NOMO-1 treated with dmso at 0.1 percent for 144 hours (cell line): ENCODE measurements at regions not wholly inside any gene's neighbourhood (a gene's known extent, or its start where the extent isn't known, plus 50 kb on each side); places are given as distances from the start of the nearest gene placed in this dataset.

Experiments used
- DNase-seq: peaks from one replicate; lab custom pipeline; 2025; ENCODE audit not compliant: unreplicated experiment; lab: John Stamatoyannopoulos, UW

DNA sequence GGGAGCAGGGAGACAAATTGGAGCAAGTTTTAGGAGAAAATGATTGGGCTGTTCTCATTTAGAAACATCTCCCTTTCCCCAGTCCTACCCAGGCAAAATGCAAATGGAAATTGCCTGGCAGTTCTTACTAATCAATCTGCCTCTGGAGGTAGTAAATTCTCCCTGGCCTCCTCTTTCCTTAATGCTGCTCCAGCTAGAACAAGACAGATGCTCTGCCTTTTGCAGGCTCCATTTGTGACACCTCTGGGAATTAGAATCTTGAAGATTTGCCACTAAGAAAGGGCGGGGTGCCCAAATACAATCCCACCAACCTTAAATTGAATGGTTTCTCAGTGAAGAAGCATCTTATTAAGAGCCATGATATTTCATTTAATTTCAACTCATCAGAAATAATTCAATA, 377.7 kb upstream of the CDH11 start:
- no peak for DNase-seq

DNA sequence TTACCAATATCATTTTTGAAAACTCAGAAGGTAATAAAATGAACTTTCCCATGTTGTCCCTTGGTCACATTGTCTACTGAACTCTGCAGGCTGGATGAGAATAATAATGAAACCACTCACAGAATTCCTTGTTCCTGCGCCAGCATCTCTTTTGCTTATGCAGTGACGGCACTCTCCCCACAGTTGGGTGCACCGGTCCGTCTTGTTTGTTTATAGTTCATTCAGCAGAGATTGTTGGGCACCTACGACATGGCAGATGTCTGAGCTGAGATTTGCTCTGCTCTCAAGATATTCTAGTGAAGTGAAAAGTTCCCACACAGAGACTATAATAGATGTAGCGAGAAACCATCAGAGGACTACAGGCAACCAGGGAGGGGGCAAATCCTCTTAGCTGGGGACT, 375.7 kb upstream of the CDH11 start:
- no peak for DNase-seq

DNA sequence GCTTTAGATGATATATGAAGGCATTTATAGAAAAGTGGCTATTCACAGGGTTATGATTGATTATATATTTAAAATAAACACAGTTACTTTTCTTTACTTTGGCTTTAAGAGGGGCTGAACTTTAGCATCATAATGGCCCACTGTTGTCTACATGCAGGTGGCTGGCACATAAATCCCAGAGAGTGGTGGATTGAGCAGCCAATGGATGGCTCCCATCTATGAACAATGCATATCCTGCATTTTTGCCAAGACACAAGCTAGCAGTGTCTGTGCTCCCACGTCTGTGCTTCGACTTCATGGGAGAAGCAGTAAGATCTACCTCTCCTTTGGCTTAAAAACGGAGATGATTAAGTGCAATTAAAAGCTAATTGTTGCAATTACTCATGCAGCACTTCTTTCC, 373.2 kb upstream of the CDH11 start:
- no peak for DNase-seq

DNA sequence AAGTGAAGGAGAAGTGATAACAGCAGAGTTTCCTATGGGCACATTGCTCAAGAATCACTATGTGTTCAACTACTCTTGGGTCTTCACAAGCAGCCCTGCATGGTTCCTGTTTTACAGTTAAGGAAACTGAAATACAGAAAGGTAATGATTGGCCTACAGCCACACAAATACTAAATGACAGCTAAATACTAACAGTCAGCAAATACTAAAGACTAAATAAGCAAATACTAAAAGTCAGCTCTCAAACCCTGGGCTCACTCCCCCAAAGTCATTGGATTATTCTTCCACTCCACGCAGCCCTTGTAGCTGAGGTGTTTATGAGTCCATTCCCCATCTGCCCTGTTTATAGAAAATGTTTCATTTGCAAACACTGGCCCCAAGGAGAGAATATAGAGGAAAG, 372.7 kb upstream of the CDH11 start:
- peak; percentile 62 for DNase-seq

DNA sequence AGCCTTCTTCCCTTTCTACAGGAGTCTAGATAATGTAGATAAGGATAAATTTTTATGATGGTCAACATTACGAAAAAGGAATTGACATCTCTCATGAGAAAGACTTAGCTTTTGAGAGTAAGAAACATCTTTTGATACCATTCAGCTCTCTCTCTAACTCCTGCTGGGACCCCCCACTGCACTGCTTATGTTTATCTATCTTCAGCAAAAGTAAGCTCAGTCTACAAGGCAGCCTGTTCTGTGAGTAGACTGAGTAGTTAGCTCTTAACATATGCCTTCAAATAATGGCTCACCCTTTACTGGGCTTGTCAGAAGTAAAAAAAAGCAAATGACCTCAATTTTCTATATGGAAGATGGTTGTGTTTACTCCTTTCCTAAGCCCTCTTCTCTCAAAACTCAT, 372.2 kb upstream of the CDH11 start:
- DNase-seq = no peak

DNA sequence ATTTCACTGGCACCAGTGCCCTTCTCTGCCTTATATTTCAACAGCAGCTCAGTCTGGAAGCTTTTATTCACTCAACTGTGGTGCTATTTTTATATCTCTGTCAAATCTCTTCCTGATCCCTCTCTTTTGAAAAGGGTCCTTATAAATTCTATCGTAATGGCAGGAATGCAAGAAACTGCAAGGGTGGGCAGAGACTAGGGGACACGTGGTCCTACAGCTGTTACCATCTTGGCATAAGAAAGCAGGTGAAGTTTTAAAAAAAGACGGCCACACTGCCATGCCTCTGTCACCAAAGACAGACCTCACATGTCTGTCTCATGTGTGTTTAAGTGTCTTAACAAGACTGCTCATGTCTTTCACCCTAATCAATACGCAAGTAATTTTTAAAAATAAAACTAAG, 368.4 kb upstream of the CDH11 start:
- DNase-seq = no peak

DNA sequence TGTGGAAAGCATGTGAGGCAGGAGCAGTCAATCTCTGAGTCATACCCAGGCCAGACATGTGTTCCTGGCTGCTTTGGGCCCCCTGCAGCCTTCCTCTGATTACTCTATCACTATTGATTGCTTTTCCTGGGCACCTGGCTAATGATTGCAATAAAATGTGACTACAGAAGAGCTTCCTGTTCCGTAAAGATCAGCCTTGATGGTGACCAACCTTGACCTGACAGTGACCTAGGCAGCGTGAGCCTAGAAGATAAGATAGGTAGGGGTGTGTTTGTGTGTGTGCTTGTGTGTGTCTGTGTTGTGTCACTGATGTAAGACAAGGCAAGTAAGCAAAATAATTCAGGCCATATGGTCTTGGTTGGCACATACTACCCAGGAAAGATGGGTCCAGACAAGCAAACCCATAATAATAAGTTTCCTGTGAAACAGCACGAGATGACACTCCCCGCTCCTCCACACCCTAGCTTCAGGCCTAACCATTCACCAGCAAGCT, 367.7 kb upstream of the CDH11 start:
- no peak for DNase-seq

DNA sequence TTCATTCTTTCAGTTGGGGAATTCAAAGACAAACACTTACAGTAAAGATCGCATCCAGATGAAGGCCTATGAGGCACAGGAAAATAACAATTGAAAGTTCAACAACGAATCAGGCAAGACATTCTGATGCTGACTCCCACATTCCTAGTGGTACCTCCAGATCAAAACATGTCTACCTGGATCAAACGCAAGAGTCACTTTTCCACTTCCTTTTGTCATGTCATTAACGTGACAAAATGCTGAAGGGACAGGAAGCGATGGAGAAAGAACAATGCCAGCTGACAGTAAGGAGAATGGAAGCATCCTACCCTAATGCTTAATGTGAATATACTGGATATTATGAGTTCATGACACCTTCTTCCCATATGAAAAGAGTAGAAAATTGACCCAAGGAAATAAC, 365.4 kb upstream of the CDH11 start:
- DNase-seq = no peak

DNA sequence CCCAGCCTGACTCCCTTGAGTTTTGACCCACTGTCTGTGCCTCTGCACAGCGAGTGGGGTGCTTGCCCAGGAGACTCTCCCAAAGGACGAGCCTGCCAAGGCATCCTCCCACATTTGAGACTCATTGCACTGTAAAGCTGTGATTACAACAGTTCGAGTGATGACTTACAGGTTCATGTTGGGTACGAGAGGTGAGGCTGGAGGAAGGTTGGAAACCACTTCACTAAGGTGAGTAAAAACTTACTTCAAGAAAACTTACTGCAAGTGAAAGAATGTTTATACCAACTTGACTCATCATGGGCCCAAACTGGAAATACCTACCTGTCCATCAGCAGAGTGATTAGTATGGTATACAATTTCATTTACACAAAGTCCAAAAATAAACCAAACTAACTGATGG, 360.1 kb upstream of the CDH11 start:
- no peak for DNase-seq

DNA sequence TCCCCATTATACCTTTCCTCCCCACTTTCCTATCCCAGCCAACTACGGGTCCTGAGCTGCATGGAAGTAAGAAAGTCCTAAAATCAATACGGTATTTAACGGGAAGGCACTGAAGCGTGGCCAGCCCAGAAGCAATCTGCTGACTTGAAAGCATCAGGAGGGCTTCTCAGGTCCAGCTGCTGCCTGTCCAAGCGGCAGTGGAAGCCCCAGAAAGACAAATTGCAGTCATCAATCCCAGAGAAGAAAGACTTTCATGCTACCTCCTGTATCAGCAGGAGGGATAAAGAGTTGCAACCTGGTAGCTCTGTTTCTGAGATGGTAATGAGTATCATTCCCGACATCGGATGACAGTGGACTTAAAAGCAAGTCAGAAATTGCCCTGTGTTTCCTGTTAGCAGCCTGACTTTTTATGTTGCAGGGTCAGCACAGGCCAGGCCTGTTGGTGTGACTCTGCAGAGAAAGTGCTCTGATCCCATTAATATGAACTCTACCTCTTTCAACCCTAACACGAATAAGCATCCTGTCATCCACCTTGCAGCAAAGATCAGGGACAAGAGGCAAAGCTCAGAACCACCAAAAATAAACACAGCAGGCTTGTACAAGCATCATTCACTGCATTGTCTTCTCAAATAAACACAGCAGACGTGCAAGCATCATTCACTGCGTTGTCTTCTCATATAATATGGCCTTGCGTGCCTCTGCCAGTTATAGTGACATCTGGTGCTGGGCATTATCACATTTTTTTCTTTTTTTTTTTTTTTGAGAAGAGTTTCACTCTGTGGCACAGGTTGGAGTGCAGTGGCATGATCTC, 358.6 kb upstream of the CDH11 start:
- DNase-seq = no peak

DNA sequence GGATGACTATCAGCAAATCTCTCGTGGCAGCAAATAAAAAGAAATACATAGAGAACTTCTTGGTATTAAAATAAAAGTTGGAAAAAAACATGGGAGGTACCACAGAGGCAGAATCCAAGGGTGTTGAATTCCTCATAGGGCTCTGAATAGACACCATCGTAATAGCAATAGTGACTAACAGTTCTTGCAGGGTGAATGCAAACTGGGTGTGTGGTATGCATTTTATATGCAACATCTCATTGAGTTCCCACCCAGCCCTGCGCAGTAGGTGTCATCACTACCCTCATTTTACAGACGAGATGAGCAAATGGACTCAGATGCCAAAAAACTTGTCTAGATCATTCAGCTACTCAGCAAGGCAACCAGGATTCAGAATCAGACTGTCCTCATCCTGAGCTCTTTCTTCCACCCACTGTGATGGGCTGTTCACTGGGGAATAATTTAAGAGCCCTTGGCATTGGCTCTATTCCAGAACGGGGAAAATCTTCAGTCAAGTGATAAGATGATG, 354.6 kb upstream of the CDH11 start:
- DNase-seq = no peak

DNA sequence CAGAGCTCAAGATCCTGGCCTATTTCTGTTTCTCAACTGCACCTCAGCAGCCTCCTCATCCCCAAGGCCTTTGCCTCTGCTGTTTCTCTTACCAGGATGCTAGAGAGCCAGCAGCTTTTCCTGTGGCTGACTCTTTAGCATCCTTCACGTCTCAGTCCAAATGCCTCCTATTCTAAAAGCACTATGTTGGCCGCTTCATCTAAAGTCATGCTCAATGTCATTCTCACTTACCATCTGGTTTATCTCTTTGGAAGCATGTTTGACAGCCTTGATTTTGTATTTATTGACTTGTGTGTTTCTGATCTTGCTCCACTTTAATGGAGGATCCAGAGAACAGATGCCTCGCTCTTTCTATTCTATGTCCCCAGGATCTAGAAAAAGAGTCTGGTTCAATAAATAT, 351.8 kb upstream of the CDH11 start:
- no peak for DNase-seq

DNA sequence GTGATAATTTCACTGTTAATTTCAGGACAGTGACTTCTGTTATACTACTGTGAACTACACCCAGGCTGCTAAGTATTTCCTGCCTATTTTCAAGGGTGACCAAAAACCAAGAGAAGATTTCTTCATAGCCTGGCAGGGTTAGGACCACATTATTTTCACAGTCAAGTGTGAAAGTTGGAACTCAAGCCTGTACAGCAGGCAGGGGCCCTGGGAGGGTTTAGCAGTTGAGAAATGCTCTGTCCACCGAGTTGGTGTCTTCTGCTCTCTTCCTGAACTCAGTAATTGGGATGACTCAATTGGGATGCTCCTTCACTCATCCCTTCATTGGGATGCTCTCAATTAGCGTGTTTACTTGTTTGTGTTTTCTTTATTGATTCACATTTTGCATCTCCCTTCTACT, 347.3 kb upstream of the CDH11 start:
- DNase-seq = no peak

DNA sequence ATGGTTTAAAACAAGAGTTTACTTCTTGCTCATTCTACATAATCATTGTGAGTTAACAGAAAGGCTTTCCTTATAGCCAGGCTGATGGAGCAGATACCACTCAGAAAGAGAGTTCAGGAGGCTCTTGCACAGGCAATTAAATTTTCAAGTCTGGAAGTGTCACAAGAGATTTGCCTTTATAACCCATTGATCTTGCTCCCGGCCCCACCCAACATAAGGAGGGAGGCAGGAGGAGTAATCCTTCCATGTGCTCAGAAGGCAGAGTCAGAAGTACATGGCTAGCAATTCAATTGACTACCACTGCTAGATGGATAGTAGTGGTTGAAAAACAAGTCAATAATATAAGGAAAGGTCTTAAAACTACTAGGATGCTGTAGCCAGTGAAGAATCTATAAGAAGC, 346.3 kb upstream of the CDH11 start:
- no peak for DNase-seq

DNA sequence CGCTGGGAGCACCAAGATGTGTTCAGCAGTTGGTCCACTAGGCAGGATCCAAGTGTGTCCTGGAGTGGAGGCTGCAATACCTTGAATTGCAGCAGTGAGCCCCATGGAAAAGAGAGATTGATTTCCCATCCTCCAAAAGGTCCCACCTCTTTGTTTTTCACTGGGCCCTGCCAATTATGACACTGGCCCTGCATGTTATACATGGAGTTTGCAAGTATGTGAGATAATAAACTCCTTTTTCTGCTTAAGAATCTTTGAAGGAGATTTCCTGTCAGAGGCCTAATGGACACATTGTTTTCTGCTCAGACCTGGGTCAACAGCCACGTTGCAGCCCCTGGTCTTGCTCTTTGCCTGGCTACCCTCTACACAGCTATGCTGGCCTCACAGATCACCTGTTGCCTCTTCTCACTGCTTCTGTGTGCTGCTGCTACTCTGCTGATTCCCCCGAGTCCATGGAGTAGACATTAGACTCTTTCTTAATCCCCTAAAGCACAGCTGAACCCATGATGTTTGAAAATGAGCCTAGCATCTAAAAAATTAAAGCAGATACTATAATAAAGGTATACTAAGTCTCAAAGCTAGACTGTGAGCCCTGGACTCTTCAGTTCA, 341.9 kb upstream of the CDH11 start:
- no peak for DNase-seq

DNA sequence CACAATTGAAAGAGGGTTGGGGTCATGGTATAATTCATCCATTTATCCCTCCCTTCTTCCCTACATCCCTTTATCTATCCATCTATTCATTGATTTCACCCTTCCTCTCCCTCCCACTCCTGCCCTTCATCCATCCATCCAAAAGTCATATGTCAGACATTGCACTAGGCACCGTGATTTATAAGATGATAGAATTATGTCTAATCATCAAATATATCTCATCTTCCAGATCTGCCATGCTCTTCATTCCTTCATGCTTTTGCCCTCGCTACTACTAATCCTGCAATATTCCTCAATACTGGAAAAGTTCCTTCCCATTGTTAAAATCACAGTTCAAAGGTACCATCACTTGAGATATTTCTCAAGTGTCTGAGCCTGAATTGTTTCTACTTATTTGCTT, 335.2 kb upstream of the CDH11 start:
- DNase-seq = no peak

DNA sequence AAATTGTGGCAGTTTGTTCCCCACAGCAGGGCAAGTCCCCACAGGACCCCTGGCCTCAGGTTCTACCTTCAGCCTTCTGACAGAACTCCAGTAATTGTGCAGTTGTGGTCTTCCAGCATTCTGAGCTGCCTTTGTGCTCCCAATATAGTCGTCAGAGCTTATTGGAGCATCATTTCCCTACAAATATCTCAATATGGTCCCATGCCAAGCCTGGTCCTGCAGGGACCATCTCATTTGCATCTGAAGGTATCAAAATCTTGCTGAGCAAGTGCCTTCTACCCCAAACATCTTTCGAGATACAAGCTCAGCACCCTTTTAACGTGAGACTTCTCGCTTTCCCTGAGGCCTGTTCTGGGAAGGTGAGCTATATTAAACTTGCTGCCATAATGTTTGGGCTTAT, 333.9 kb upstream of the CDH11 start:
- no peak for DNase-seq

DNA sequence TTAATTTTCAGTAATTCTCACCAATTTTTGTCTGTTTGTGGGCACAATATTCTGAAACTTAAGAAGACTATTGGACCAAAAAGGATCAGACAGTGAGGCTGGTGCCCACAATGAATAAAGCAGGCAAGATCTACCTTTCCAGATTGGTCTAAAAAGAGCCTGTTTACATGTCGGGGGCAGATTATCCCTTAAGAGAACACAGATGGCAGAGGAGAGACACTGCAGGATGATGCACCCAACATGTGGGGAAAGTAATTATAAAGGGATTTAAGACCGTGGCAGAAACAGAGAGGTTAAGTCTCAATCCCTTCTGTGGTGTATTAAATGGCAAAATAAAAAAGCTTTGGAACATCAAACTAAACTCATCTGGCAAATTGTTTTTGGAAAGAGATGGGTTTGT, 331.8 kb upstream of the CDH11 start:
- no peak for DNase-seq

DNA sequence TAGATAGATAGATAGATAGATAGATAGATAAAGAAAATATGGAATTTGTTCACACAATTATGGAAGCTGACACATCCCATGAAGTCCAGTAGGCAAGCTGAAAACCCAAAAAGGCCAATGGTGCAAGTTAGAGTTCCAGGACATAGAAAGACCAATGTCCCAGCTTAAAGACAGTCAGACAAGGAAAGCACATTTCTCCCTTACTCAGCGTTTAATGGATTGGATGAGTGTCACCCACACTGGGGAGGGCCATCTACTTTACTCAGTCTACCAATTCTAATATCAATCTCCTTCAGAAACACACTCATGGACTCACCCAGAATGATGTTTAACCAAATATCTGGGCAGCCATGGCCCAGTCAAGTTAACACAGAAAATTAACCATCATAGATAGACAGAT, 327.7 kb upstream of the CDH11 start:
- DNase-seq = no peak

DNA sequence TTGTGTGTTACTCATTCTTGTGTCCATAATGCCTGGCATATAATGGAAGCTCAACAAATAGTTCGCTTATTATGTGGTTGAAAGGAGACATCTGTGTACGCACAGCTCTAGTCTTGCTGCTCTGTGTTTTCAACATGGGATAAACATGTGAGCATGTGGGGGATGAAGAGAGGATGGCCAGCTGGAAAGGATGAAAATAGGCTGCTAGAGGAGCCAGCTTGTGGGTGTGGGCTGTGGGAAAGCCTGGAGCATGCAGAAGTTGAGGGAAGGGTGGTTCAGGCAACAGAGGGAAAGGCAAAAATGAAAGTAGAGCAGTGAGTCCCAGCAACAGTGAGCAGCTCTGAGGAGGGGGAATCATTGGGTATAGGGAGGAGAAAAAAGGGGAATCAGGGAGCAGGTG, 324.6 kb upstream of the CDH11 start:
- no peak for DNase-seq

DNA sequence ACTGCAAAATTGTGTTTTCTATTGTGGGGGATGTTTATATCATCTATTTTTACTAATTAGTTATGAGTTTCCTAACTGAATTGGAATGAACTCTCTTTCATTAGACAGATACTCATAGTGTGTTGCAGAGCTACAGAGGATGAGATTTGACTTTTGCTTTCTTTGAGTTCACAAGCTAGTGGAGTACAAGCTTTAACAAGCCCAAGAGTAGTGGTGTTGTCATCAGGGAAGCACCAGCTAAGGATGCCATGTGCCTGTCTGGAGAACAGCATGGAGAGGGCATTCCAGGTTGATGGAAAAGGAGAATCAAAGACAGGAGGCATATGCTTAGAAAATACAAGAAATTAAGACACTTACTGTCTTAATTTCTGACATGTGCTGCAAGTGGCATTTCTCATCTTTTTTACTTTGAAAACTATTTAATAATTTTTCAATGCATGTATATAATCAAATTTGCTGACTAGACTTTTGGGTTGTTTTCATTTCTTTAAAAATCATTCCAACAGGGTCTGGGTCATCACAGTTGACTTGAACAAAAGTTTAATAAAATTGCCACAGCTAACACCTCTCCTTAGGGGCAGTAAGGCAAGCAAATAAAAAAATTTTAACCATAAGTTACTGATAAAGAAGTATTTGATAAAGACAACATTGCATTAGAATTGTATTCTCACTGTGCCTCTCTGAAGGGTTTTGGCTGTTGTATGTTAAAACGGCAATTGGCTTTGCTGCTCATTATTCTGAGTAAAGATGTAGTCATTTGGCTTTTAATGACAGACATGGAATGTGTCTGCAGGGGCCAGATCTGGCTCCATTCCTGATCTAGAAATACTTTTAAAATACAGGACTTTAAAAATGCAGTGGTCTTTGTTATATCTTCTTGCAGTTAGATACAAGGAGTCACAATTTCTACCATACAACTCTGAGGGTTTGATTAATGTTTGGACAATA, 323.7 kb upstream of the CDH11 start:
- DNase-seq = no peak

DNA sequence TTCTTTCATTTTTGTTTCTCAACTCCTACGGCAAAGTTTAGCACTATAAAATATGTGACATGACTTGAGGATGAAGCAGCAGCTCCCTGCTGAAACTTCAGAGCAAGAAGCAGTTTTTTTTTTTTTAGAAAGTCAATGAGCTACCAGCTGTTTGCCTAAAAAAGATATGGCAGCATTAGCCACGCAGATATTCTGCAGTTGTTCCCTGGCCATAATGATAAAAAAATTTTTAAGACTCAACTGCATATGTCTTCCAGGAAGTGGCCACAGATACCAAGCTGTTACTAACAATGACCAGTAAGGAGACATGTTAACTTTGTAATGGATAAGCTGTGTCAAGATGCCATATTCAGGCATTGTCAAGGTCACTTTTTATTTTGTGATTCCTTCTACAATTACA, 319.6 kb upstream of the CDH11 start:
- no peak for DNase-seq
